ENCODE measurements at regions not wholly inside any gene's neighbourhood (a gene's known extent, or its start where the extent isn't known, plus 50 kb on each side); places are given as distances from the start of the nearest gene placed in this dataset.

DNA sequence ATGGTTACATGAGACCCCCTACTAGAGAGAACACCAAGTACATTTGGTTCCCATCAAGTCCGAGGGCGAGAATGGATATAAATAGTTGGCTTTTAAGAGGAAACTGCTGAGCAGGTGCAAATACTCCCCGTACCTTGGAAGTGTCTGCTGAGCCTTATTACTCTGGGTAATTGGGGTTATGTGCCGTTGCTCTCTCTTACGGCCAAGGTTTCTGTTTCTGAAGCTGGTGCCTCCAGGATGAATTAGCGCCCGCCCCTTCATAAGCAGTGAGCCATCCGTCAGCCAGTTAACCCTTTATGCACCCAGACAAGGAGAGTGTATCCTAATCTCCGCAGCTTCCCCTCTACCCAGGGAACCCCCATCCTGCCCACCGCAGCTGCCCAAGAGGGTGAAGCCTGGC is 90.4 kb upstream of the AJAP1 start:
- no peak for DNase-seq

- no peak for DNase-seq
Observed at GRCh38 chr1:4565166-4565565, 89.2 kb upstream of the AJAP1 start.

DNA sequence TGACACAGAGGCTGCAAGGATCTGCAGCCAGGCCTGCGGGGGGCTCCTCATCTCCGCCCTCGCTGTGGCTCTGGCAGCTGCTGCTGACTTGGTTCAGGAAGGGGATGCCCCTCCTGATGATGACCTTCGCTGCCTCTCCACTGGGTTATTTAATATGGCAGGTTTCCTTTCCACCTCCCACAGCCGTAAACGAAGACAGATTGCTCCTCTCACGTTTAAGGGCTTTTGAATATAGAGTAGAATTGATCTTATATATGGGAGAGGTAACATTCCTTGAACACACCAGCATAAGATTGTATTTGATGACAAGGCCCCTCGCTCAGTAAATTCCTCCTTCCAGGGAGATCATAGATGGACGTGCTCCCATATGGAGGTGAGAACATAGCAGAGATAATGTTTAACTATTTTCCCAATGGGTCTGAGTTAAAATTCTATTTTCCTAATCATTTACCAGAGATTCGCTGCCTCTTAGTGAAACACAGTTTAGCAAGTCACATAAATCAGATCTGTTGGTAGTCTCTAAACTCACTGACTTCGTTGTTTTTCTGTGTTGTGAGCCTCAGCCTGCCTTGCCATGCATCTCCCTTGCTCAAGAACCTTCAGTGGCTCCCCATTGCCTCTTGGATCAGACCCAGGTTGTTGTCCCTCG is 88.5 kb upstream of the AJAP1 start:
- DNase-seq: no peak

DNA sequence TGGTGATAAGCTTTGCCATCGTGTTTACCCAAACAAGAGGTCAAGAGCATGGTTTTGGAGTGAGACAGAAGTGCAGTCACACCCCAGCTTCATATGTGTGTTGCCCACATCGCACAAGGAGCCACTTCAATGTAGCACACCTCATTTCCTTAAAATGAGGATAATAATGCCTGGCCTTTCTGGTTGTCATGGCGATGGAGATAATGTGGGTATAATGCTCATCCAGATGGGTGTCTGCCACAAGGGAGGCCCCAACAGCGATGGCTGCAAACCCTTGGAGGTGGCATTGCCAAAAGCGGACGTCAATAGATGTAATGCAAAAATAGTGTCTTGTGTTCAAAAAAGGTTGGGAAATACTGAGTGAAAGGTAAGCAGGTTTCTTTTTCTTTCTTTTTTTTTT is 83.1 kb upstream of the AJAP1 start:
- DNase-seq: no peak

DNA sequence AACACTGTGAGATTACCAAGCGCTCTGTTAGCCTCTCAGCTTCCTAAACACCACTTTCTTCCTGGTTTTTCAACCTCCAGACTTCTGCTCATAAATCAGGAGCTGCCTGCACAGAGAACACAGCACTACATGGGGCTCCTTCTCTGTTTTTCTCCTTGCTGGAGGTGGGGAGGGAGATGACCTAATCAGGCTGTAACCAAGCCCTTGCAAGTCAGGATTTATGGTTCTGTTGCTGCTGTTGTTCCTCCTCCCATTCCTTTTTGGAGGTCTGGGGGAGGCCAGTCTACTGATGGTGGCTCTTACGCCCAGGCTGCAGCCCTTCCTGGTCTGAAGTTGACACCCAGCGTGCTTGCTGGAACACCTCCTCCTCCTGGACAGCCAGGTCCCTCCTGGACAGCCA is 80.9 kb upstream of the AJAP1 start:
- DNase-seq: no peak

DNA sequence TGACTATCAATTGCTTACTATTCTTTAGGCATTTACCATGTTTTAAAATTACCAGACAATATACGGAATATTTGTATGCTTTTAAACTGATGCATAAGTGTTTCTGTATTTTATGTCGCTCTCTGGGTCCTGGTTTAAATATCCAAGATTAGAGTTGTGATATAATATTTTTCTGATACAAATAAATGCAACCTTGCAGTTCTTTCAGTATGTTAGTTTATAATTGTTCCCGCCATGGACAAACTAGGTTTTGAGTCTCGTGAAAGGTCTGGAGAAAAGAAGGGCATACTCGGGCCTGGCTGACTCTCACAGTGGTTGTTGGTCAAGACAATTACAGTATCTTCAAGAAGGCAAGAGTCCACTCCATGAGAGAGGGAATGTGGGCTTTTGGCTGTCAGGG is 72.6 kb upstream of the AJAP1 start:
- DNase-seq: no peak

DNA sequence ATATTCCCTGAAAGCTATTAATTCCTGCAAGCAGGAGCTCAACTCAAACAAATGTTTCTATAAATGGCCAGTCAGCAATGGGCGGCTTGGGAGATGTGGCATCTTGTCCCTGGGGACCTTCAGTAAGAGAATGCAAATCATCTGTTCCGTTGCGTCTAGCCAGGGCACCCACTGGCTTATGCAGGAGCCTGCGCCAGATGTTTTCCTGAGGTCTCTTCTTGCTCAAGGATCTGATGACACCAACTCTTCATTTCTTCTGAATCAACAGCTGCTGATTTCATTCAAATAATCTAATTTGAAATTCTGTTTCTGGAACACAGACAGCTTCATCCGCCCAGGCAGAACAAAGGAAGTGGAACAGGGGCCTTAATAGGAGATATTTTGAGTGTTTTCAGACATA is 70.0 kb upstream of the AJAP1 start:
- DNase-seq: no peak

GRCh38 chr1:4585216-4585615 is 69.2 kb upstream of the AJAP1 start:
- peak in 5 of 56 donors; percentile 2 to 53 (median 3) for DNase-seq

DNA sequence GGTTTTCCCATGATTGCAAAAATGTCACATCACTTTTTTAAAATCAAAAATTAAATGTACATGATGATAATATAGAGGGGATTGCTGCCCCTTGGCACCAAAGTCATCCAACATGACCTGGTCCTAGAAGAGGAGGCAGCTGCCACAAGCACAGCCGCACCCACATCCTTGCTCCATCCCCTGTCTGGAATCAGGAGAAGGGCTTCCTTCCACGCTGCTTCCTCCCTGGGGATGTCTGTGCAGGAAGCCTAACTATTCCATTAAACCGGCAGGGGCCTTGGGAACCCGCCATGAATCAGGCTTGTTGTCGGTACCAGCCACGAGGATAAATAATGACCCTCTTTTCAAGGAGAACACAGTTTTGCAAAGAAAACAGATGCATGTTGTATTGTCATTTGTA is 68.7 kb upstream of the AJAP1 start:
- no peak for DNase-seq

- DNase-seq: no peak
Observed at GRCh38 chr1:4586611-4587160, 67.7 kb upstream of the AJAP1 start.

DNA sequence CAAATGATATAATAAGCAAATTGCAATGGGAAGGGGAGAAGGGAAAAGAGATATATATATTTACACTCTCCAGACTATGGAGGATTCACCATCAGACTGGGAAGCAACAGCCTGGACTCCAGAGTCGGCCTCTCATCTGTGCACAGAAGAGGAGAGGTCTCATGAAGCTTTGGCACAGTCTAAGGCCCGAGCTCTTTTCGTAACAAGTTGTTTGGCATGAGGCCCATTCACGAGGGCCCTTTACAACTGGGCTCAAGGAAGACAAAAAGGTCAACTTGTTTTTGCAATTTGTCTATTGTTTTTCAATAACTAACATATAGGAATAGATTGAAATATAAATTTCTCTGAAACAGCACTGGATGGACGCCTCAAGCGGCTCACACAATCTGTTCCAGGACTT is 66.7 kb upstream of the AJAP1 start:
- no peak for DNase-seq

- DNase-seq: no peak
Observed at GRCh38 chr1:4590756-4591155, 63.7 kb upstream of the AJAP1 start.

DNA sequence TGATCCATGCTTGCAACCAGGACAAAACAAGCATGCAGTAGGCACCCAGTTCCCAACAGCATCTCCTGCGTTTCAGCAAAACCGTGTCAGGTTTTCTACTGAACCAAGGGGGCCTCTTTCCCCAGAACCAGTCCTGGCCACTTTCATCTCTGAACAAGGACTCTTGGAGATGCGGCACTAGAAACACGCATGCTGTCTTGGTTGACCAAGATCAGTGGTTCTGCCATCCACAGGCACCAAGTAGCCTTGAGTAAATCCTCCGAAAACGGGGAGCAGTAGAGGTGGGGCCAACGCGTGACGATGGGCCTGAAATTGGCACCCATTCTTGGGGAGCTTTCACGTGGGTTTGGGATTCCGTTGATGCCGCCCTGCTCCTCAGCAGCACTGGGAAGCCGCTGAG is 62.5 kb upstream of the AJAP1 start:
- no peak for DNase-seq

- no peak for DNase-seq
Observed at GRCh38 chr1:4593106-4593505, 61.3 kb upstream of the AJAP1 start.

- no peak for DNase-seq
Observed at GRCh38 chr1:4594286-4594991, 60.0 kb upstream of the AJAP1 start.

- no peak for DNase-seq
Observed at GRCh38 chr1:4595341-4596225, 58.8 kb upstream of the AJAP1 start.

DNA sequence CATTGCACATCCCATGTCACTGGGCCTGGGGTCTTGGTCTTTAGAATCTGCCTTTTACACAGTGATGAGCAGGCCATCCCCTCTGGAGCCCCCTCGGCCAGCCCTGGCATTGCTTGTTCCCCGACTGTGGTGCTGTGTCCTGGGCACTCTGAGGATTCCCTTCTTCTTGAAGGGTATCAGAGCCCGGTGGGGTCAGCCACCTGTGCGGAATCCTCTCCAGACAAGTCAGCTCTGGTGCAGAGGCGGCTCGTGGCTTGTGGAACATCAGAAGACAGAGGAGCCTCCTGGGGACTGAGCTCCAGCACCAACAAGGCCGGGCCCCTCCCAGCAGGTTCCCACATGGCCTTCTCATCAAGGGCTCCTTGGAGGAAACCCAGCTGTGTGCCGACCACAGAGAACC is 57.9 kb upstream of the AJAP1 start:
- DNase-seq: no peak

- no peak for DNase-seq
Observed at GRCh38 chr1:4597020-4597419, 57.4 kb upstream of the AJAP1 start.

DNA sequence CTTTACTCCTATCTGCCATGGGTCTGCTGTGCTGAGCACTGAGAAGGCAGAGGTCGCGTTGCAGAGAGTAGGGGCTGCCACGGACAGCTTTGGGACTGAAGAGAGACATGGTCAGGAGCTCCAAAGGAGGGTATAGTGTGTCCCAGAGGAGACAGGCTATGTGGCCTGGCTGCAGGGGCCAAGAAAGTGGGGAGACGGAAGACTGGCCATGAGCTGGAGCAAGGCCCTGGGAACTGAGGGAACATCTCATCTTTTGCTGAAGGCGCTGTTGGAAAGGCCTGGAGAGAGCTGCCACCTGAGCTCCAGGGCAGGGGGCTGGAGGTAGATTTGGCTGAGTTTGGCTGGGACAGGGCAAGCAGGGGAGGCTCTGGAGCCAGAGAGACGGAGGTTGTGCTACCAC is 55.8 kb upstream of the AJAP1 start:
- no peak for DNase-seq

DNA sequence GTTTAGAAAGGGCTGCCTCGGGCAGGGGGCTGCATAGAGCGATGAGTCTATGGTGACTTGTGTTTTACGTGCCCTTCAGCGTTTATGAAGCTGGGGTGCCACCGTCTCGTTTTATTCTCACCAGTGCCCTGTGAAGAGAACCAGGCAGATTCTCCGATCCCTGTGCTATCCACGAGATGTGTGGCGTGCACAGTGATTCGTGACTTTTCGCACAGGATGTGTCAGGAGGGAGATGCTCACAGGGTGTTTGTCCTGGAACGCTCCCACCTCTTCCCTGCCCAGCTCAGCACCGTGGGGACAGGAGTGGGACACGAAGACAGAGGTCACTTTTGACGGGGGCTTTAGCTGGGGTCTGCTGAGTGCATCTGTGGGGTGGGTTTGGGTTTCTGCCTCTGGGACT is 54.9 kb upstream of the AJAP1 start:
- DNase-seq: no peak

DNA sequence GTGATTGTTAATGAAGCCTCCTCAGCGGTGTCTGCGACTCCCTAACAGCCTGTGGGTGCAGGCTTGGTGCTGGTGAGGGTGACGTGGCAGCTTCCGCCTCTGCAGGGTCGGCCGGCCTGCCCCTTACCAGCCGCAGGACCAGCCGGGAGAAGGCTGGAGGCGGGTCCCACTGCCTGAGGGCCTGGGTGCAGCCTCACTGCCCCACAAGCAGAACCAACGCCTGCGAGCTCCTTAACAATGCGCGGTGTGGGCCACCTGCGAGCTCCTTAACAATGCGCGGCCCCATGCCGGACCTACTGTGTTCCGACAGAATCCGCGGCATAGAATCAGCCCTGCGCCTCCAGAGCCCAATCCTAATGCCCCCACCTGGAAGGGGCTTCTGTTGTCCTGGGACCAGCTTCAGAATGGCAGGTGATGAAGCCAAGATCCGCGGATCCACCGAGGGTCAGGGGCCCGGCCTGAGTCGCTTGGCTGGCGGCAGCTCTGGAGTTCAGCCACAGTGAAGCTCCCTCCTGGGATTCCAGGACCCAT is 54.4 kb upstream of the AJAP1 start:
- DNase-seq: no peak

Data from nucleus accumbens (tissue), 56 donors.